ENCODE measurements at regions not wholly inside any gene's neighbourhood (a gene's known extent, or its start where the extent isn't known, plus 50 kb on each side); places are given as distances from the start of the nearest gene placed in this dataset.
A peak's percentile ranks its signal among the peaks of the same experiment; 100 is the strongest.
"Not testable (repeated sequence)": the region's sequence is repeated elsewhere in the genome, so short reads cannot be mapped to it uniquely, and the experiment has no call there.

- peak; percentile 55 to 82 for DNase-seq (ENCODE audit: extremely low read depth in 1 of 2, low read depth in 1 of 2)
Measured at GRCh38 chr6:137707590-137708360, 159.3 kb upstream of the TNFAIP3 start.

DNA sequence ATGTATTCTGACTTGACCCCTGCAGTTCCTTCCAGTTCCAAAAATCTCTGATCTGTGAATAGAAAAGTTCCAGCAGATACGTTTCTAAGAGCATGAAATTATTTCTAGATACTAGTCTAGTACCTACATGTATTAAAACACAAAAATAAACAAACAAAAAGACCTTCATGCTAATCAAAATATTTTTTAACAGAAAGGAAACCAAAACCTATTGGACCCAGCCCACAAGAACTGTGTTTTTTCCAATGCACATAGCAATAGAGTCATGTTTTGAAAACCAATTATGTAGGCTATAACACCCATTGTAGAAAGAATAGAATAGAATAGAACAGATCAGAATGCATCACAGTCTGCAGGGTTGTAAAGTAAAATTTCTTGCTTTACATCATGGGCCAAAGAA, 158.6 kb upstream of the TNFAIP3 start:
- DNase-seq (ENCODE audit: extremely low read depth in 1 of 2, low read depth in 1 of 2), result no peak

DNA sequence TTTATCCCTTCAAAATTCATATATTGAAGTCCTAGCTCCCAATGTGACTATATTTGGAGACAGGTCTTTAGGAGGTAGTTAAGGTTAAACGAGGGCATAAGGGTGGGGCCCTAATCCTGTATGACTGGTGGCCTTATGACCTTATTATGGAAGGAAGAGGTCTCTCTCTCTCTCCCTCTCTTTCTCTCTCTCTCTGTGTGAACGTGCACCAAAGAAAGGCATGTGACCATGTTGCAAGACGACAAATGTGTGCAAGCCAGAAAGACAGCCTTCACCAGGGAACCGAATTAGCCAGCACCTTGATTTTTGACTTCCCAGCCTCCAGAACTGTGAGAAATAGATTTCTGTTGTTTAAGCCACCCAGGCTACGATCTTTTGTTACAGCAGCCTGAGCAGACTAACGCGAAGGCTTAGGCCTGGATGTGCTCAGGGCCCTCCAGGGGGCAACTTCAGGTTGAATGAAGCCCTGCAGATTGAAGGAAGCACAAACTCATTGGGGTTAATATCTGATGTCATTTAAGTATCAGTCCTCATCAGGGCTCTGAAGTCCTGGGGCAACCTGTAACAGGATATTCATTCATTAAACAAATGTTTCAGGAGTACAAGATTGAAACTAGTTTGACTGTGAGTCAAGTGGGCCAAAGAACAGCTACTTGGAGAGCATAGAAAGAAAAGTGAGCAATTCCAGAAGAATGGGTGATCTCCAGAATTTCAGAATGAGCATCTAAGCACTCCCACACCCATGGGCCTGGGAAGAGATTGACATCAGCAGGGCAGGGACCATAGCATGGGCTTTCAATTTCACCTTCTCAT, 157.4 kb upstream of the TNFAIP3 start:
- no peak for DNase-seq (ENCODE audit: extremely low read depth in 1 of 2, low read depth in 1 of 2)

GRCh38 chr6:137711972-137712371, 155.1 kb upstream of the TNFAIP3 start:
- no peak for DNase-seq (ENCODE audit: extremely low read depth in 1 of 2, low read depth in 1 of 2)

- no peak for DNase-seq (ENCODE audit: extremely low read depth in 1 of 2, low read depth in 1 of 2)
Measured at GRCh38 chr6:137712587-137712986, 154.5 kb upstream of the TNFAIP3 start.

- no peak for DNase-seq (ENCODE audit: extremely low read depth in 1 of 2, low read depth in 1 of 2)
Measured at GRCh38 chr6:137715589-137716045, 151.4 kb upstream of the TNFAIP3 start.

- peak; percentile 50 to 61 for DNase-seq (ENCODE audit: extremely low read depth in 1 of 2, low read depth in 1 of 2)
Measured at GRCh38 chr6:137717074-137718073, 149.7 kb upstream of the TNFAIP3 start.

GRCh38 chr6:137718903-137719302, 148.2 kb upstream of the TNFAIP3 start:
- not testable (repeated sequence) for DNase-seq (ENCODE audit: extremely low read depth in 1 of 2, low read depth in 1 of 2)

DNA sequence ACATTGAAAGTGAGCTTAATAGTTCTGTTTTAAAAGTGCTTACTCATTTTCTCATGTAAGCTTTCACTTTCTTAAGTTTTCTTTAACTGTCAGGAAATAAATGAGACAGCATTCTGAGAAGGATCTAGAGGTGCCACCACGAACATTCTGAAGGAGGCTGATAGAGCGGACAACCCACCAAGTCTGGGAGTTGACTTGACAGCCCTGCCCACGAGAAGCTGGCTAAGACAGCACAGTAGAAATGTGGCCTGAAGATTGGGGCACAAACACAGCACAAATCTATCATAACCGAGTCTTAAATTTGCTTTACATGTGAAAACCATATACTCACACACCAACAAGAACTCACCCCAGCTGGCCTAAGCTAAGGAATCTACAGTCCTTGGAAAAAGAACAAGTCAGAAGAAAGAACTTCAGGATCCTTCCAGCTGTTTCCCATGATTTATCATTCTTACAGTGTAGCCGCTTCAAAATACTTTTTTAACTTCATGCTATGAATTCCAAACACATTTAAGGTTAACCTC, 144.2 kb upstream of the TNFAIP3 start:
- no peak for DNase-seq (ENCODE audit: extremely low read depth in 1 of 2, low read depth in 1 of 2)

DNA sequence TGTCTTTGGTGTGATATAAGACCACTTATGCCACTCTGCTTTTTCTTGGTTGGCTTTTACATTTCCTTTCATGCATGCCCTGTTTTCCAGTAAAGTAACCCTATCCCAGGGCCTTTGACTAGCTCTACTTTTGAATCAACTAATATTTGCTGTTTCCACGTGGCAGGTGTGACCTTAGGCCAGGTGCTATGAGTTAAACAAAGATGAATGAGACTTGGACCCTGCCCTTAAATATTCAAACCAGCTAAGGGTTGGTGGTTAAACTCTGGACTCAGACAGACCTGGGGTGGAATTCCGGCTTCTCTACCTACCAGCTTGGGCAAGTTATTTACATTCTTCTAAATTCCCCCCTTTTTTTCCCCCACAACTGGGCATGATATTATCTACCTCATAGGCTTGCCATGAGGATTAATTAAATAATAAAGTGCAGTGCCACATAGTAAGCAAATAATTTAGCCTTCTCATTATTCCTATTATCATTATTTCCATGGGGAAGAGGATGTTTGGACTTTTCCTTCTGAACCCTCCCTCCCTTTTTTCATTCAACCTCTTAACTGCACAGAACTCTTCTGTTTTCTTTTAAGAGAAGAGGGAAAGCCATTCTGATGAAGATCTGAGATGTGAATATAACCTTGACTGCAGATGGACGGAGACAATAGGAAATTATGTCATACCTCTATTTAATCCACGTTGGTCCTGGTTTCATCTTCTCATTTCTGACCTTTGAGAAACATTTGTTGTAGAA, 143.6 kb upstream of the TNFAIP3 start:
- DNase-seq (ENCODE audit: extremely low read depth in 1 of 2, low read depth in 1 of 2), result no peak

DNA sequence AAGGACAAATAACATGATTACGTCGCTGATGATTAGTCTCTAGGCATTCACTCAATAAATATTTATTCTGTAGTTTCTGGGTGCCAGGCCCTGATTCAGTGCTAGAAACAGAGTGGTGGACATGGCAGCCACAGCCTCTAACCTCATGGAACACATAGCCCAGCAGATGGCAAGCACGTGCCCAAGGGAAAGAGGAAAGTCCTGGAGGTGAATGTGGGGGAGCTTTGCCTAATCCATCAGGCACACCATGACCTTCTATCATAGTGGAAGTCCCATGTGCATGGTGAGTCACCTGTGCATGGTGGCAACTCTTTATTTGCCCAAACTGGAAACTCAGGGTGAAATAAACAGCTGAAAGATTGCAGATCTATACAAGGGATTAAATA, 143.0 kb upstream of the TNFAIP3 start:
- no peak for DNase-seq (ENCODE audit: extremely low read depth in 1 of 2, low read depth in 1 of 2)

- DNase-seq (ENCODE audit: extremely low read depth in 1 of 2, low read depth in 1 of 2), result no peak
Measured at GRCh38 chr6:137724495-137725211, 142.4 kb upstream of the TNFAIP3 start.

GRCh38 chr6:137725949-137726348, 141.1 kb upstream of the TNFAIP3 start:
- no peak for DNase-seq (ENCODE audit: extremely low read depth in 1 of 2, low read depth in 1 of 2)

GRCh38 chr6:137726582-137726981, 140.5 kb upstream of the TNFAIP3 start:
- DNase-seq (ENCODE audit: extremely low read depth in 1 of 2, low read depth in 1 of 2), result no peak

- DNase-seq (ENCODE audit: extremely low read depth in 1 of 2, low read depth in 1 of 2), result no peak
Measured at GRCh38 chr6:137727216-137727765, 139.8 kb upstream of the TNFAIP3 start.

DNA sequence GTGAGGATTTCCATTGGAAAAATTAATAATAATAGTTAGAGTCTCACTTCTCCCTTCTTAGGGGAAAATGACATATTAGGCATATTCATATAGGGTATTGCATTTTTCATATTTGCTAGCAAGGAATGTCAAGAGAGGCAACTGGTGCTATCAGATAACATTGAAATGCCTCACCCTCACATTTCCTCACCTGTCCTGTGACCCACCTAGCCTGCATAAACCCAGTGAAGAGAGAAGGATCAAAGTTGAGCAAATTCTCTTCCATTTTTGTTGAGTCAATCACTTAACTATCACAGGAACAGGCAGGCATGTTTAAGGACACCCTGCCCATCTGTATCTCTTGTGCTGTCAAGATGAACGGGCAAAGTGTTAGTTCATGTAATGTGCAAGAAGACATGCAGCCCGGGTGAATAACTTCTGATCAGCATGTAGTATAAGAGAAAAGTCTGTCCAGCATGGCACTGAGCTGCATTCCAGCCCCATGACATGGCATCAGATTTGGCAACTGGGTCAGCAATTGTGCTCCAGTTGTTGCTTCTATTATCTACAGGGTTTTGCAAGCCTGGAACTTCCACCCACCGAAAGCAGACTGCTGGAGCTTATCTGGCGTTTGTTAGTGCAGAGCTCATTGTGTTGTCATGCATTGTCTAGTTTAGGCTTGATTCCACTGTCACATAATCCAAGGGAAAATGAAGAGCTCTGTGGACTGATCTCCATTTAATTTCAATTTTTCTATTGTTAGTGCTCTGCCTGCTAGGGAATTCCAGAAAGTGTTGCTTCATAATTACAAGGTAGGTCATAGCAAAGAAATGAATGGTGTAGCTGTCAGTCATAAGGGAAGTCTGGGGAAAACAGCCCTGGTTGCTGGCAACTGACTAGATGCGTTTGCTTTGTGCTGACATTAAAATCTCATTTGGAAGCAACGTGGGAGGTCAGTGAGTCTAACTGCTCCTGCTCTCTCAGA, 138.4 kb upstream of the TNFAIP3 start:
- DNase-seq (ENCODE audit: extremely low read depth in 1 of 2, low read depth in 1 of 2), result no peak

- no peak for DNase-seq (ENCODE audit: extremely low read depth in 1 of 2, low read depth in 1 of 2)
Measured at GRCh38 chr6:137729866-137730629, 137.0 kb upstream of the TNFAIP3 start.

Measured in activated CD8-positive, alpha-beta memory T cell treated with anti-CD3 and anti-CD28 coated beads for 1 hour (primary cell).